Activated naive CD4-positive, alpha-beta T cell treated with anti-CD3 and anti-CD28 coated beads for 36 hours (primary cell): ENCODE measurements at regions not wholly inside any gene's neighbourhood (a gene's known extent, or its start where the extent isn't known, plus 50 kb on each side); places are given as distances from the start of the nearest gene placed in this dataset.

Source experiments
- CTCF ChIA-PET: fragments of 350-600 bp; sonication (Branson Sonifier 250); formaldehyde crosslinking; loops from one replicate; lab custom pipeline; 2021; ENCODE audit warnings: antibody characterized with exemption; lab: Charles Lee
- DNase-seq: peaks from one replicate; pipeline ENCODE4 v3.0.0-alpha.2; 2020
- H3K27ac Mint-ChIP-seq: one replicate; pipeline ENCODE4 v1.8.0; 2021; ENCODE audit warnings: mild to moderate bottlenecking, mixed read lengths
- H3K27me3 Mint-ChIP-seq: one replicate; pipeline ENCODE4 v1.8.0; 2021; ENCODE audit warnings: low read depth, mixed read lengths
- H3K36me3 Mint-ChIP-seq: one replicate; pipeline ENCODE4 v1.8.0; 2021; ENCODE audit warnings: low read depth, mixed read lengths
- H3K4me1 Mint-ChIP-seq: one replicate; pipeline ENCODE4 v1.8.0; 2021; ENCODE audit warnings: low read depth, mixed read lengths
- H3K4me3 Mint-ChIP-seq: one replicate; pipeline ENCODE4 v1.8.0; 2021; ENCODE audit warnings: mild to moderate bottlenecking, moderate library complexity, mixed read lengths
- H3K9me3 Mint-ChIP-seq: one replicate; pipeline ENCODE4 v1.8.0; 2021; ENCODE audit warnings: mixed read lengths
- intact Hi-C: fragments of 100-400 bp; cut with micrococcal nuclease; formaldehyde crosslinking; loops from one replicate; pipeline ENCODE4 v1.15.1; 2023

DNA sequence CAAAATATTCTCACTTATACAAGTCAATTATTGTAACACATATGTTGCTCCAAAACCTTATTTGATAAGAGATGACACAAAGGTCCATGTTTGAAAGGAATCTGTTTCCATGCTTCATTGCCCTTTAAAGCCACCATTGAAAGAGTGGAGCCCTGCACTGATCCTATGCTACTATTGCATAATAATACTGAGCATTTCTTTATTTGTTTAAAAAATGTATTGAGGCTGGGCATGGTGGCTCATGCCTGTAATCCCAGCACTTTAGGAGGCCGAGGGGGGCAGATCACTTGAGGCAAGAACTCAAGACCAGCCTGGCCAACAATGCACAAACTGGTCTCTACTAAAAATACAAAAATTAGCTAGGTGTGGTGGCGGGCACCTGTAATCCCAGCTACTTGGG lies 178.8 kb upstream of the STARD13 start:
- H3K27me3 Mint-ChIP-seq: peaks cover 19% of the 10 kb centered on the region
- H3K4me3 Mint-ChIP-seq: no peak overlapping the region
- no peak for DNase-seq
- intact Hi-C loops: no loop called here
- no peaks in the 10 kb centered on the region for H3K4me1 Mint-ChIP-seq
- peaks cover 4% of the 10 kb centered on the region for H3K9me3 Mint-ChIP-seq
- CTCF ChIA-PET: interaction anchor here (0.6 to 0.7 kb wide), 2 partner anchors 23 to 1469 kb away, joined by 3 to 4 read pairs; no protein-coding TSS in a partner anchor
- H3K27ac Mint-ChIP-seq: no peak overlapping the region
- H3K36me3 Mint-ChIP-seq: no peaks in the 10 kb centered on the region

DNA sequence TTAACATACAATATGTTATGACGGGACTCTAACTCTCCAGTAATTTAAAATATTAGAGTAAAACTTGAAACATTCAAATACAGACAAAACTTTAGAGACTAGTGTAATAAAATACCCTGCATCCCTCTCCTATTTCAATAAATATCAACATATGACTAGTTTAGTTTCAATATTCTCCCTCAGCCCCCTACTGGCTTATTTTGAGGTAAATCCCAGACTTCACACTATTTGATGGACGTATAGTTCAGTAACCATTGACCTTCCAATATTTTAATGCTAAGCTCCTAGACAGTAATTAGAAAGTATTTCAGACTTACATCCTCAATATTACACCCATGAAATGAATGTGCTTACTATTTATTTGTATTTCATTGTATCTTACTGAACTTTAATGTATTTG lies 180.7 kb upstream of the STARD13 start:
- no peak overlapping the region for H3K4me3 Mint-ChIP-seq
- peaks cover 5% of the 10 kb centered on the region for H3K9me3 Mint-ChIP-seq
- H3K27ac Mint-ChIP-seq: no peak overlapping the region
- no peak for DNase-seq
- CTCF ChIA-PET: no interaction called here
- no peaks in the 10 kb centered on the region for H3K36me3 Mint-ChIP-seq
- H3K27me3 Mint-ChIP-seq: peaks cover 20% of the 10 kb centered on the region
- H3K4me1 Mint-ChIP-seq: no peaks in the 10 kb centered on the region
- intact Hi-C loops: no loop called here

DNA sequence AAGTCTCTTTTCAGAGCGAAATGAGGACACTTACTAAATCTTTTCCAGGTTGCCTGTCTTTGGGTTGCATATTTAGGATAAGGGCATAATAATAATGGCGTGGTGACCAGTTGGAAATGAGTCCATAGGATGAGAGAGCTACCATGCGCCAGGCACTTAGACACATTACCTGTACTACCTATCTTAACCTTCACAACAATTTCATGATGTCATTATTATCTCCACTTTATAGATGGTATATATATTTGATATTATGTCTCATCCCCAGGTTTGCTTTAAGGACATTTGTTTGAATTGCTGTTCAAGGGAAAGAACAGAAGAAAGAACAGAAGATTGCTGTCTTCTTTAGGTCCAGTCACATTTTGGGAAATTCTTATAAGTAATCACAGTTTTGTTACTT lies 182.0 kb upstream of the STARD13 start:
- peaks cover 5% of the 10 kb centered on the region for H3K9me3 Mint-ChIP-seq
- H3K4me1 Mint-ChIP-seq: no peaks in the 10 kb centered on the region
- H3K27me3 Mint-ChIP-seq: peaks cover 16% of the 10 kb centered on the region
- H3K36me3 Mint-ChIP-seq: no peaks in the 10 kb centered on the region
- intact Hi-C loops: no loop called here
- CTCF ChIA-PET: no interaction called here
- H3K4me3 Mint-ChIP-seq: no peak overlapping the region
- DNase-seq: no peak
- no peak overlapping the region for H3K27ac Mint-ChIP-seq

DNA sequence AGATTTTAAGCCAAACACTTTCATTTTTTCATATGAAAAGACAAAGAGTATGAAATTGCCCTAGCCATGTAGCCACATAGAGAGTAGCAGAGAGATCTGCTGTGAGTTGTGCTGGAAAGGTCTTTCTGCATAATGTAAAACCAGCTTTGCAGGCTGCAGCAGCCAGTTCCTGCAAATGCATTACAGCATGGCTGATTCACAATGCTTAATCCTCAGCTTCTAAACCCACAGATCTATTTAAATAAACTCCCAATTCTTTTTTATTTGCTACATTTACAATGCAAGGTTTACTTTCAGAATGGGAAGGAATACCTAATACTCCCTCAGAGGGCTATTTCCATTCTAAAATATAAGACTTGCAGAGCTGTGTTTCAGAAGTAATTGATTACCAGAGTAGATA lies 185.6 kb upstream of the STARD13 start:
- no peak for DNase-seq
- peaks cover 3% of the 10 kb centered on the region for H3K9me3 Mint-ChIP-seq
- intact Hi-C loops: no loop called here
- H3K4me3 Mint-ChIP-seq: no peak overlapping the region
- no peak overlapping the region for H3K27ac Mint-ChIP-seq
- H3K36me3 Mint-ChIP-seq: no peaks in the 10 kb centered on the region
- H3K27me3 Mint-ChIP-seq: peaks cover 5% of the 10 kb centered on the region
- CTCF ChIA-PET: interaction anchor here (0.7 kb wide), 2 partner anchors 242 to 1022 kb away, joined by 3 read pairs; no protein-coding TSS in a partner anchor
- H3K4me1 Mint-ChIP-seq: no peaks in the 10 kb centered on the region

DNA sequence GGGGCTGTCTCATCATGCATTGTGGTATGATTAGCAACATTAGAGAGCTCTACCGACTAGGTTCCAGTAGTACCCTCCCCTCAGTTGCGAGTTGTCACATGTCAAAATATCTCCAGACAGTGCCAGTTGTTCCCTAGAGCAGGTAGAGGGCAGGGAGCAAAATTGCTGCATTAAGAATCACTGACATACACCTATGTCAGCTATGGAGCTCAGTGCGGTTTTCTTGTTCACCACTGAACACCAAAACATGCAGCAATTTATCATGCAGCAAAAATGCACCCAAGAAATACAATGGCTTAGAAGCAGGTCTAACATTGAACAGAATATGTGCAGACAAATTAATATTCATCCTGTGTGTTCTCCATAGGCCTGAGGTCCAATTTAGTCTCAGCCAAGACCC lies 186.9 kb upstream of the STARD13 start:
- H3K4me1 Mint-ChIP-seq: no peaks in the 10 kb centered on the region
- no peak overlapping the region for H3K27ac Mint-ChIP-seq
- intact Hi-C loops: no loop called here
- H3K4me3 Mint-ChIP-seq: no peak overlapping the region
- H3K36me3 Mint-ChIP-seq: peaks cover 1% of the 10 kb centered on the region
- H3K9me3 Mint-ChIP-seq: peaks cover 10% of the 10 kb centered on the region
- CTCF ChIA-PET: no interaction called here
- no peak for DNase-seq
- peaks cover 10% of the 10 kb centered on the region for H3K27me3 Mint-ChIP-seq

DNA sequence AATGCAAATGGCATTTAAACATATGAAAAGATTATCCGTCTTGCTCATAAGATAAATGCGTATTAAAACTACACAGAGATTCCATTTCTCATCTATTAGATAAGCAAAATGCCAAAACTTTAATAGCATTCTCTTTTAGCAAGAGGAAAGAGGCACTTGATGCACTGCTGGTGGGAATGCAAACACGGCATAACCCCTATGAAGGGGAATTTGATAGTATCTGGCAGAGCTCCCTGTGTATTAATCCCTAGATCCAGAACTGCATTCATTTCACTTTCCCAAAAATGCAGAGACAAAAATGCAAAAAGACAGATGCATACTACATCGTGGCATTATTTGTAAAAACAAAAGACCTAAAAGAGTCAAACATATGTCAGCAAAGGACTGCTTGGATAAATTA lies 193.6 kb upstream of the STARD13 start:
- H3K4me3 Mint-ChIP-seq: no peak overlapping the region
- H3K27me3 Mint-ChIP-seq: peaks cover 14% of the 10 kb centered on the region
- H3K27ac Mint-ChIP-seq: no peak overlapping the region
- H3K9me3 Mint-ChIP-seq: peaks cover 14% of the 10 kb centered on the region
- CTCF ChIA-PET: no interaction called here
- H3K36me3 Mint-ChIP-seq: peaks cover 4% of the 10 kb centered on the region
- no peak for DNase-seq
- H3K4me1 Mint-ChIP-seq: no peaks in the 10 kb centered on the region
- intact Hi-C loops: no loop called here

DNA sequence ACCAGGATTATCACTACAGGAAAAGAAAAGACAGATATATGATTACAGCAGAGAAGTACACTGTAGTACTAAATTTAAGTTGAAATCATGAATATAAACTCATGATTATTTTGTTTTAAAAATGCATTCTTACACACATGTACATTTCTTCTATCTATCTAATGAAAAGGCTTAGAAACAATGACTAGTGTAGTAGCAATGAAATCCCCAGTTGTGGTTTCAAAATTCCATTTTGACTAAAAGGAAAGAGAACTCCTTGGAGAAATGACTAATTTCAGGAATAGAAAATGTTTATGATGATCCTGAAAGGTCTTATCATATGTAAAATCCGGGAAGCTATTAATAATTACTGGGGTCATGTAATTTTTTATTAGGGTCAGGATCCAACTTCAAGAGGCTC lies 195.0 kb upstream of the STARD13 start:
- Mint-ChIP-seq H3K27me3 (peaks cover 17% of the 10 kb centered on the region), H3K4me1 (no peaks in the 10 kb centered on the region), H3K4me3 (no peak overlapping the region), H3K36me3 (peaks cover 4% of the 10 kb centered on the region), H3K27ac (no peak overlapping the region), H3K9me3 (peaks cover 20% of the 10 kb centered on the region)
- intact Hi-C loops: no loop called here
- no peak for DNase-seq
- CTCF ChIA-PET: no interaction called here

DNA sequence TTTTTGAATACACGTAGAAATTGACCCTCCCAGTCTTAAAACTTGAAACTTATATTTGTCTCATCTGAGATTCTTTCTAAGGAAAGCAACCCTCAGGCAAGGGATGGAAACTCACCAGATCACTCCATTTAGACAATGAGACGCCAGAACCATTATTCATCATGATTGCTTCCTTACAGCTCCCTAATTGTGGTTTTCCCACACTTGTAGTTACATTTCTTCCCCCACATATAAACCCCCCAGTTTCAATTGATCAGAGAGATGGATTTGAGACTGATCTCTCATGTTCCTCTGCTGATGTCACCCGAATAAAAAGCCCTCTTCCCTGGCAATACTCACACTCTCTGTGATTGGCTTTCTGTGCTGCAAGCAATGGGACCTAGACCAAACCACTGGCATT lies 197.9 kb upstream of the STARD13 start:
- no peak overlapping the region for H3K4me3 Mint-ChIP-seq
- CTCF ChIA-PET: no interaction called here

DNA sequence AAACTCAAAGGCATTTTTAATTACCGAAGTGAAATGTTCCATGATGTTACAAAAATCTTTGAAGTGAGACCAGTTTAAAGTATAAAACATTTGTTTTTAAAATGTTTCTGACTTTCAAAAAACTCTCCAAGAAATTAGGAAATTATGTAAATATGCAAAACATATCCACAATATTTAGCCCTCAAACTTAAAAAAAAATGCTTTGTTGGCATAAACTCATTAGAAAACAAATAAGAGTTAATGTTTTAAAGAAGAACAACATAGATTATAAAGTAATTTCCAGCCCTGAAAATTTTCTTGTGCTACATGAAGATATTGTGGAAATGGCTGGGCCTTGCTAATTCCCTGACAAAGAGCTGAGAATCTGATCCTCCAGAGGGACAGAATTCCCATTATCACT lies 199.7 kb upstream of the STARD13 start:
- Mint-ChIP-seq H3K27me3 (peaks cover 15% of the 10 kb centered on the region), H3K27ac (no peak overlapping the region), H3K36me3 (no peaks in the 10 kb centered on the region), H3K4me1 (no peaks in the 10 kb centered on the region), H3K9me3 (peaks cover 7% of the 10 kb centered on the region), H3K4me3 (no peak overlapping the region)
- DNase-seq: no peak
- CTCF ChIA-PET: no interaction called here
- intact Hi-C loops: no loop called here

More for the DNA sequence above, 197.9 kb upstream of the STARD13 start:
- no peak for DNase-seq
- H3K4me1 Mint-ChIP-seq: no peaks in the 10 kb centered on the region
- H3K36me3 Mint-ChIP-seq: no peaks in the 10 kb centered on the region
- no peak overlapping the region for H3K27ac Mint-ChIP-seq
- intact Hi-C loops: no loop called here
- peaks cover 15% of the 10 kb centered on the region for H3K27me3 Mint-ChIP-seq
- peaks cover 7% of the 10 kb centered on the region for H3K9me3 Mint-ChIP-seq

DNA sequence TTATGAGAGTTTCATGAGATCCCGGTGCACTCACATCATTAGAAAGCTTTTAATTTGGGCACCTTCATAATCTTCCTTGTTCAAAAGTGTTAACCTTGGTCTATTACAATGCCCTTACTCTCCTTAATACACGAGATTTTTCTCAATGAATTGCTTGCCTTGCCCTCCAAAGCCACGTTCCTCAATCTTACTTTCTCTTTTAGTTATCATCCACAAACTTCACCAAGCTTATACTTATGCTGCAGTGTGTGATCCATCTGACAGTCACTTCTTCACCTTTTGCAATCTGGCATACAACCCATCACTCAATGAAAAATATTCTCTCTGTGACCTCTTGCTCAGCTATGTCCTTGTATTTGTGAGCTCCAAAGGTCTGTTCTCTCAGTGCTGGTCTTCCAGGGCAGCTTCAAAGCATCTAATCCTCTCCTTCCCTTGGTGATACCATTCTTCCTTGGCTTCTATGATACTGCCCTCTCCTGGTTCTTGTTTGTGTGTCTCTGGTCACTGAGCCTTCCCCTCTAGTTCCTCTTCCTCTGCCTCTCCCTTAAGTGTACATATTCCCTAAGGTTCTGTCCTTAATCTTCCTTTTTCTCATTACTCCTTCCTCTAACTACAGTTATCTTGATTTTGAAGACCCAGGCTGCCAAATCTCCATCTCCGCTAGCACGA lies 202.2 kb upstream of the STARD13 start:
- Mint-ChIP-seq H3K4me1 (no peaks in the 10 kb centered on the region), H3K27me3 (peaks cover 16% of the 10 kb centered on the region), H3K36me3 (no peaks in the 10 kb centered on the region), H3K9me3 (peaks cover 7% of the 10 kb centered on the region), H3K27ac (no peak overlapping the region), H3K4me3 (no peak overlapping the region)
- no peak for DNase-seq
- CTCF ChIA-PET: interaction anchor here (0.6 to 1.2 kb wide), 2 partner anchors 10 to 23 kb away, joined by 3 to 4 read pairs; no protein-coding TSS in a partner anchor
- intact Hi-C loops: no loop called here

DNA sequence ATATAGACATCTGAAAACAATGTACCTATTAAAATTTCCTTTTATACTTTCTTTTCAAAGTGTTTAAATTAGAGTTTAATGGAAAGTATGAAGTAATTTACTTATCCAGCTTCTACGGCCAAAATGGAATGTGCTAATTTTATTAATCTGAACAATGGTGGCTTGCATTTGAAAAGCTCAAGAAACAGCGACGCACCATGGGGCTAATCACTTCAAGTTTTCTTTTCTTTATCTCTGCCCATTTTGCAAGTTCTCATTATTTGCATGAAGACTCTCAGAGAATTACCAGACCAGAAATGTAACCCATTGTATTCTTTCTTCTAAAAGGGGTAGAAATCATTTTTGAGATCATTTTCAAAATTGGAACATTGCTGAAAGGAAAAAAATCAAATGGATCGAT lies 204.0 kb upstream of the STARD13 start:
- no peak for DNase-seq
- Mint-ChIP-seq H3K9me3 (peaks cover 2% of the 10 kb centered on the region), H3K27me3 (peaks cover 15% of the 10 kb centered on the region), H3K27ac (no peak overlapping the region), H3K4me3 (no peak overlapping the region), H3K4me1 (no peaks in the 10 kb centered on the region), H3K36me3 (no peaks in the 10 kb centered on the region)
- intact Hi-C loops: no loop called here
- CTCF ChIA-PET: no interaction called here

DNA sequence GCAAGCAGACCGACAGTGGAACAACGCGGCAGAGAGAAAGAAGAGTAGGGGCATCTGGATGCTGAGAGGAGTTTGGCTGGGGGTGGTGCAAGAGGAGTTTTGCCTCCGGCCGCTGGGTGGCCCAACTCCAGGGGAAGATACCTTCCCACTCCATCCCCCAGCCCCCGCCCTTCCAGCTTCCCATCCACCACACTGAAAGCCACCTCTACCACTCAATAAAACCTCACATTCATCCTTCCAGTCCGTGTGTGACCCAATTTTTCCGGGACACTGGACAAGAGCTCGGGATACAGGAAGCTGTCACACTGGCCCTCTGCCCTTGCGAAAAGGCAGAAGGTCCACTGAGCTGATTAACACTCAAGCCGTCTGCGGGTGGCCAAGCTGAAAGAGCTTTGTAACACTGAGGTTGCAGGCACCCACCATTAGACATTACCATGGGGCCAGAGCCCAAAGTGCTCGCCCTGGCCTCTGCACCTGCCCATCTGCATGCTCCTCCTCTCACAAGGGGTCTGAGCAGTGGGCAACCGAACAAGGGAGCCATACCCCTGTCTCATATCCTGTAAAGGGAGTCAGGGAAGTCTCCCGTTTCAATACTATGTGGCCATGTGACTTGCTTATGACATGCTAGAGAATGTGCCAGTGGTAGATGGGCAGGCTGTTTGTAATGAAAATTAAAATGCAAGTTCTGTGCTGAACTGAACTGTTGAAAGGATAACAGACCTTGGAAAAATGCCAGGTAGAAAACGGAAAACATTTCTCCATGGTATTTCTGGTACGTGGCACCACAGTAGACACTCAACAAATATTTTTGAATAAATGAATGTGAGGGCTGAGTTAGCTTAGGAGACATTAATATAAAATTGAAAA lies 205.1 kb upstream of the STARD13 start:
- CTCF ChIA-PET: no interaction called here
- no peak overlapping the region for H3K4me3 Mint-ChIP-seq
- intact Hi-C loops: loop anchor here (10.0 kb wide), 1 partner anchor 136 kb away; no protein-coding TSS in a partner anchor
- no peak for DNase-seq
- no peaks in the 10 kb centered on the region for H3K4me1 Mint-ChIP-seq
- H3K27me3 Mint-ChIP-seq: peaks cover 13% of the 10 kb centered on the region
- no peaks in the 10 kb centered on the region for H3K36me3 Mint-ChIP-seq
- H3K27ac Mint-ChIP-seq: no peak overlapping the region
- H3K9me3 Mint-ChIP-seq: no peaks in the 10 kb centered on the region
